ENCODE measurements at regions not wholly inside any gene's neighbourhood (a gene's known extent, or its start where the extent isn't known, plus 50 kb on each side); places are given as distances from the start of the nearest gene placed in this dataset.

GRCh38 chr2:150889141-150889540 is 372.5 kb downstream of the RBM43 start:
- no peak for TF ChIP-seq CTCF (IDR thresholded peaks at IDR 0.05)

- no peak for TF ChIP-seq CTCF (IDR thresholded peaks at IDR 0.05)
Measured at GRCh38 chr2:150888337-150888736, 373.3 kb downstream of the RBM43 start.

- TF ChIP-seq CTCF (IDR thresholded peaks at IDR 0.05): no peak
Measured at GRCh38 chr2:150887926-150888325, 373.7 kb downstream of the RBM43 start.

GRCh38 chr2:150885774-150886386 is 375.8 kb downstream of the RBM43 start:
- TF ChIP-seq CTCF (IDR thresholded peaks at IDR 0.05): no peak

GRCh38 chr2:150885236-150885635 is 376.4 kb downstream of the RBM43 start:
- no peak for TF ChIP-seq CTCF (IDR thresholded peaks at IDR 0.05)

GRCh38 chr2:150883613-150883895 is 378.1 kb downstream of the RBM43 start:
- TF ChIP-seq CTCF (IDR thresholded peaks at IDR 0.05): no peak

- no peak for TF ChIP-seq CTCF (IDR thresholded peaks at IDR 0.05)
Measured at GRCh38 chr2:150882751-150883612, 378.7 kb downstream of the RBM43 start.

Measured in LNCAP (cell line).